SK-N-SH (cell line): ENCODE measurements at regions not wholly inside any gene's neighbourhood (a gene's known extent, or its start where the extent isn't known, plus 50 kb on each side); places are given as distances from the start of the nearest gene placed in this dataset.

Experiments
- CTCF ChIA-PET: fragments of 300-600, 350-600 bp; formaldehyde crosslinking; extraction: SDS; loops from one replicate; lab custom pipeline; 2021; lab: Yijun Ruan, JAX
- POLR2A ChIA-PET: fragments of 350-600 bp; sonication (Branson Sonifier 250); formaldehyde crosslinking; extraction: SDS; loops from one replicate; lab custom pipeline; 2020; ENCODE audit warnings: antibody characterized with exemption, inconsistent platforms; lab: Yijun Ruan, JAX
- DNase-seq: peaks from one replicate; pipeline ENCODE4 v3.0.0; 2012
- H2AFZ ChIP-seq: fragments of 200-600 bp; sonication (generic); 2 replicates; pipeline ENCODE4 v1.8.1; 2016; ENCODE audit warnings: antibody characterized with exemption, mild to moderate bottlenecking, low read depth
- H3F3A ChIP-seq: fragments of 200-600 bp; sonication (generic); replicated peaks from 2 replicates; pipeline ENCODE3; 2016; ENCODE audit warnings: antibody characterized with exemption, mild to moderate bottlenecking; ENCODE audit not compliant: insufficient read depth
- H3K27ac ChIP-seq, 2 experiments: fragments of 200-500 bp in 1 of 2; fragments of 200-600 bp in 1 of 2; sonication (Bioruptor generic) in 1 of 2; sonication (generic), shearing (Covaris generic) in 1 of 2; 2 replicates each; pipeline versions ENCODE4 v1.5.1 to v1.6.1; 2014 to 2016; ENCODE audit warnings: low read depth in 2 of 2, inconsistent platforms in 1 of 2, low read length in 1 of 2, mild to moderate bottlenecking in 1 of 2, mixed read lengths in 1 of 2
- H3K27me3 ChIP-seq: fragments of 200-600 bp; sonication (generic), shearing (Covaris generic); 2 replicates; pipeline ENCODE4 v1.6.1; 2016; ENCODE audit warnings: mixed run types; ENCODE audit not compliant: insufficient read depth
- H3K36me3 ChIP-seq, 2 experiments: fragments of 200-500 bp in 1 of 2; fragments of 200-600 bp in 1 of 2; sonication (Bioruptor generic) in 1 of 2; sonication (generic) in 1 of 2; replicated peaks in 1 of 2; 2 replicates each; pipeline versions ENCODE3 to v1.5.1; 2014 to 2016; ENCODE audit warnings: low read length in 1 of 2, mild to moderate bottlenecking in 1 of 2; ENCODE audit not compliant: insufficient read depth in 2 of 2, control insufficient read depth in 1 of 2
- H3K4me1 ChIP-seq, 2 experiments: fragments of 200-500 bp in 1 of 2; fragments of 200-600 bp in 1 of 2; sonication (Bioruptor generic) in 1 of 2; sonication (generic), shearing (Covaris generic) in 1 of 2; 2 replicates each; pipeline versions ENCODE4 v1.5.1 to v1.6.1; 2014 to 2016; ENCODE audit warnings: low read depth in 1 of 2, low read length in 1 of 2, mixed run types in 1 of 2; ENCODE audit not compliant: insufficient read depth in 2 of 2, control insufficient read depth in 1 of 2
- H3K4me2 ChIP-seq: fragments of 200-600 bp; sonication (generic), shearing (Covaris generic); 2 replicates; pipeline ENCODE4 v1.6.1; 2017; ENCODE audit warnings: mixed run types
- H3K4me3 ChIP-seq, 2 experiments: fragments of 200-500 bp in 1 of 2; fragments of 200-600 bp in 1 of 2; sonication (Bioruptor generic) in 1 of 2; sonication (generic), shearing (Covaris generic) in 1 of 2; 2 replicates each; pipeline versions ENCODE4 v1.5.1 to v1.8.1; 2014 to 2016; ENCODE audit warnings: low read depth in 2 of 2, inconsistent platforms in 1 of 2, low read length in 1 of 2, mild to moderate bottlenecking in 1 of 2, mixed read lengths in 1 of 2, moderate library complexity in 1 of 2
- H3K79me2 ChIP-seq: fragments of 200-600 bp; sonication (generic); 2 replicates; pipeline ENCODE4 v1.8.1; 2017; ENCODE audit warnings: mild to moderate bottlenecking; ENCODE audit not compliant: insufficient read depth
- H3K9ac ChIP-seq: fragments of 200-600 bp; sonication (generic); 2 replicates; pipeline ENCODE4 v1.6.1; 2017; ENCODE audit warnings: mixed run types
- H3K9me2 ChIP-seq: fragments of 200-600 bp; sonication (generic); 2 replicates; pipeline ENCODE4 v1.6.1; 2017; ENCODE audit warnings: mixed run types
- H3K9me3 ChIP-seq: fragments of 200-600 bp; sonication (generic); 2 replicates; pipeline ENCODE4 v1.6.1; 2017; ENCODE audit warnings: mixed run types, mild to moderate bottlenecking, moderate library complexity
- H4K20me1 ChIP-seq: fragments of 200-600 bp; sonication (generic); 2 replicates; pipeline ENCODE4 v1.6.1; 2017; ENCODE audit warnings: mild to moderate bottlenecking, mixed run types; ENCODE audit not compliant: insufficient read depth
- CHD2 ChIP-seq: fragments of 150-350 bp; IDR thresholded peaks from 2 replicates; pipeline ENCODE4 v1.6.1; 2018; ENCODE audit warnings: low read length; ENCODE audit not compliant: partially characterized antibody
- FOXJ3 ChIP-seq: sonication (generic); formaldehyde crosslinking; IDR thresholded peaks from 2 replicates; pipeline ENCODE4 v1.5.1; 2020; ENCODE audit warnings: mild to moderate bottlenecking, missing genetic modification reagents
- FOXM1 ChIP-seq: IDR thresholded peaks from 2 replicates; pipeline ENCODE4 v1.4.0; 2012; ENCODE audit warnings: low read depth, mild to moderate bottlenecking
- MEF2A ChIP-seq: IDR thresholded peaks from 2 replicates; pipeline ENCODE4 v1.4.0; 2012; ENCODE audit warnings: low read depth, borderline replicate concordance
- MXI1 ChIP-seq: IDR thresholded peaks from 2 replicates; pipeline ENCODE4 v1.6.1; 2012; ENCODE audit warnings: mild to moderate bottlenecking, low read depth, low read length, improper control_type of control experiment
- NFIC ChIP-seq: IDR thresholded peaks from 2 replicates; pipeline ENCODE4 v1.4.0; 2012; ENCODE audit warnings: borderline replicate concordance
- NRF1 ChIP-seq: IDR thresholded peaks from 2 replicates; pipeline ENCODE4 v1.6.1; 2012; ENCODE audit warnings: low read depth, mild to moderate bottlenecking, low read length
- RCOR1 ChIP-seq: fragments of 150-350 bp; IDR thresholded peaks from 2 replicates; pipeline ENCODE4 v1.6.1; 2017; ENCODE audit warnings: antibody characterized with exemption, low read length
- REST ChIP-seq: IDR thresholded peaks from 2 replicates; pipeline ENCODE4 v1.6.1; 2012; ENCODE audit warnings: mild to moderate bottlenecking, low read depth, low read length, moderate library complexity
- SIN3A ChIP-seq: IDR thresholded peaks from 2 replicates; pipeline ENCODE4 v1.6.1; 2012; ENCODE audit warnings: low read depth, mild to moderate bottlenecking, low read length, moderate library complexity, borderline replicate concordance
- SMC3 ChIP-seq: IDR thresholded peaks from 2 replicates; pipeline ENCODE4 v1.6.1; 2012; ENCODE audit warnings: low read depth, low read length, improper control_type of control experiment
- TEAD4 ChIP-seq: IDR thresholded peaks from 2 replicates; pipeline ENCODE4 v1.4.0; 2012; ENCODE audit warnings: mild to moderate bottlenecking, borderline replicate concordance; ENCODE audit not compliant: insufficient read depth
- USF1 ChIP-seq: IDR thresholded peaks from 2 replicates; pipeline ENCODE4 v1.4.0; 2012; ENCODE audit warnings: low read depth, borderline replicate concordance
- YY1 ChIP-seq: IDR thresholded peaks from 2 replicates; pipeline ENCODE4 v1.4.0; 2012; ENCODE audit warnings: low read depth, mild to moderate bottlenecking
- WGBS: methylation state at CpG from one replicate; pipeline ENCODE4 v1.1.6; 2017; ENCODE audit warnings: low lambda C conversion rate; 5-methylcytosine and 5-hydroxymethylcytosine counted together
- TF ChIP-seq, protein P1 (sequence below): fragments of 150-350 bp; IDR thresholded peaks from 2 replicates; pipeline ENCODE4 v1.6.1; 2017; ENCODE audit warnings: antibody characterized with exemption, low read length, low read depth, borderline replicate concordance
- TF ChIP-seq, protein P2 (sequence below): IDR thresholded peaks from 2 replicates; pipeline ENCODE4 v1.4.0; 2012; ENCODE audit warnings: low read depth

DNA sequence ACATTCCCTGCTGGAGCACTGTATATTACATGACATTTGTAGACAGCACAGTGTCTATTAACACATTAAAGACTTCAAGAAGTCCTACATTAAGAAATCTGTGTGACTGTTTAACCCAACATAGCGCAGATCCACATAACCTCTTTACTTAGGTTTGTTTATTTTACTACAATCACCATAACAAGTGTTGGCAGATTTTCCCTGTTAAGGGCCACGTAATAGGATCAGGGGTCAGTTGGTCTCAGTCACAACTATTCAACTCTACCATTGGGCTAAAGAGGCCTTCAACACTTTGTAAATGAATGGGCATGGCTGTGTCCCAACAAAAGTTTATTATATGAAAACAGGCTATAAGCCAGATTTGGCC, 51.3 kb upstream of the ADORA2B start:
- Histone ChIP-seq H3K27me3 (no peaks in the 10 kb centered on the region), H3K9me2 (no peaks in the 10 kb centered on the region), H3F3A (no peaks in the 10 kb centered on the region), H3K9ac (no peak overlapping the region), H4K20me1 (no peaks in the 10 kb centered on the region), H3K4me1 (no peaks in the 10 kb centered on the region), H3K4me2 (no peak overlapping the region), H3K36me3 (no peaks in the 10 kb centered on the region), H3K9me3 (no peaks in the 10 kb centered on the region), H3K4me3 (no peak overlapping the region), H3K27ac (no peak overlapping the region), H3K79me2 (no peaks in the 10 kb centered on the region), H2AFZ (no peak overlapping the region)
- POLR2A ChIA-PET: no interaction called here
- WGBS: 66% methylated on average over 2 of the region's 2 CpGs
- TF ChIP-seq FOXM1 (no peak), YY1 (no peak), MXI1 (no peak), SIN3A (no peak), RCOR1 (no peak), FOXJ3 (CRISPR knock-in tag) (no peak), MEF2A (no peak), NFIC (no peak), CHD2 (no peak), NRF1 (no peak), SMC3 (no peak)
- TF ChIP-seq, protein P1, sequence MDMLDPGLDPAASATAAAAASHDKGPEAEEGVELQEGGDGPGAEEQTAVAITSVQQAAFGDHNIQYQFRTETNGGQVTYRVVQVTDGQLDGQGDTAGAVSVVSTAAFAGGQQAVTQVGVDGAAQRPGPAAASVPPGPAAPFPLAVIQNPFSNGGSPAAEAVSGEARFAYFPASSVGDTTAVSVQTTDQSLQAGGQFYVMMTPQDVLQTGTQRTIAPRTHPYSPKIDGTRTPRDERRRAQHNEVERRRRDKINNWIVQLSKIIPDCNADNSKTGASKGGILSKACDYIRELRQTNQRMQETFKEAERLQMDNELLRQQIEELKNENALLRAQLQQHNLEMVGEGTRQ: no peak
- CTCF ChIA-PET: no interaction called here
- DNase-seq: no peak

DNA sequence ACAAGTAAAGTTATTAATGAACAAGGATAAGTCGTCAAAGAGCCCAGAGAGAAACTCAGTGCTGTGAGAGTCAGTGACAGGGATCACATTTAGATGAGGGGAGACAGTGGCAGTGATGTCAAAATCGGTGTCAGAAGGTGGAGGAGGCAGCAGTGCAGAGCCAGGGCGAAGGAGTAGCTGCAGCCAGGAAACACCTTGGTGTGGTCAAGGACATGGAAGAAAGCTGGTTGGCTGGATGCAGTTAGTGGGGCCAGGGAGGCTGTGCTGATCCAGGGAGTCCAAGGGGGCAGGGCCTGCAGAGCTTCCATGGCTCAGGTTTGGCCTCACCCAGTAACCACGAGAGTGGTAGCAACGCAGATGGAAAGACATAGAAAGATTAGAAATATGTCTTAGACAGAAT, 50.7 kb upstream of the ADORA2B start:
- Histone ChIP-seq H3F3A (no peaks in the 10 kb centered on the region), H3K79me2 (no peaks in the 10 kb centered on the region), H4K20me1 (no peaks in the 10 kb centered on the region), H3K4me2 (no peak overlapping the region), H3K9me3 (no peaks in the 10 kb centered on the region), H3K9ac (no peak overlapping the region), H2AFZ (no peak overlapping the region), H3K27ac (no peak overlapping the region), H3K4me1 (no peaks in the 10 kb centered on the region), H3K9me2 (no peaks in the 10 kb centered on the region), H3K27me3 (no peaks in the 10 kb centered on the region), H3K4me3 (no peak overlapping the region), H3K36me3 (no peaks in the 10 kb centered on the region)
- no peak for TF ChIP-seq MEF2A
- no peak for DNase-seq
- ChIA-PET CTCF (no interaction called here), POLR2A (no interaction called here)
- WGBS: 59% methylated on average over 5 of the region's 5 CpGs

- DNase-seq: no peak
- Histone ChIP-seq H3K4me3 (no peak overlapping the region), H3K9me3 (no peaks in the 10 kb centered on the region), H3K4me2 (no peak overlapping the region), H3K9ac (no peak overlapping the region), H3K27ac (no peak overlapping the region), H3K9me2 (no peaks in the 10 kb centered on the region), H3K4me1 (no peaks in the 10 kb centered on the region), H4K20me1 (no peaks in the 10 kb centered on the region), H3K79me2 (no peaks in the 10 kb centered on the region), H3K36me3 (no peaks in the 10 kb centered on the region), H3K27me3 (no peaks in the 10 kb centered on the region), H3F3A (no peaks in the 10 kb centered on the region), H2AFZ (no peak overlapping the region)
- 75% methylated on average over 12 of the region's 12 CpGs for WGBS
- CTCF ChIA-PET: interaction anchor here (0.6 kb wide), 1 partner anchor 50 kb away, joined by 3 read pairs; the partner anchor contains the start of gene ADORA2B
- POLR2A ChIA-PET: no interaction called here
- TF ChIP-seq TEAD4 (no peak), USF1 (no peak), REST (no peak)
- TF ChIP-seq, protein P1: no peak
- TF ChIP-seq, protein P2, sequence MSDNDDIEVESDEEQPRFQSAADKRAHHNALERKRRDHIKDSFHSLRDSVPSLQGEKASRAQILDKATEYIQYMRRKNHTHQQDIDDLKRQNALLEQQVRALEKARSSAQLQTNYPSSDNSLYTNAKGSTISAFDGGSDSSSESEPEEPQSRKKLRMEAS: no peak
These were observed 49.8 kb upstream of the ADORA2B start for GRCh38 chr17:15894913-15895658.
